HG02759 (cell line): ENCODE measurements at regions not wholly inside any gene's neighbourhood (a gene's known extent, or its start where the extent isn't known, plus 50 kb on each side); places are given as distances from the start of the nearest gene placed in this dataset.

Experiments used
- ATAC-seq: cut with Tn5 transposase; IDR thresholded peaks from one replicate; pipeline ENCODE4 v1.9.1; 2021; ENCODE audit warnings: mild to moderate bottlenecking, moderate library complexity; ENCODE audit not compliant: unreplicated experiment

- no peak for ATAC-seq
Observed at GRCh38 chr20:60962367-60963045, 289.6 kb upstream of the CDH4 start.

- no peak for ATAC-seq
Observed at GRCh38 chr20:60963146-60963545, 288.9 kb upstream of the CDH4 start.

GRCh38 chr20:60964911-60965310, 287.1 kb upstream of the CDH4 start:
- ATAC-seq, result no peak

GRCh38 chr20:60966031-60966430, 286.0 kb upstream of the CDH4 start:
- ATAC-seq, result no peak

GRCh38 chr20:60966766-60967165, 285.3 kb upstream of the CDH4 start:
- no peak for ATAC-seq

- ATAC-seq, result no peak
Observed at GRCh38 chr20:60967431-60968316, 284.4 kb upstream of the CDH4 start.

GRCh38 chr20:60968853-60969720, 283.0 kb upstream of the CDH4 start:
- no peak for ATAC-seq

- no peak for ATAC-seq
Observed at GRCh38 chr20:60970601-60971000, 281.5 kb upstream of the CDH4 start.

- no peak for ATAC-seq
Observed at GRCh38 chr20:60974022-60974421, 278.0 kb upstream of the CDH4 start.

GRCh38 chr20:60974441-60974945, 277.6 kb upstream of the CDH4 start:
- ATAC-seq, result no peak

GRCh38 chr20:60976139-60976538, 275.9 kb upstream of the CDH4 start:
- no peak for ATAC-seq

- no peak for ATAC-seq
Observed at GRCh38 chr20:60976913-60977312, 275.1 kb upstream of the CDH4 start.

- ATAC-seq, result no peak
Observed at GRCh38 chr20:60977901-60978300, 274.2 kb upstream of the CDH4 start.

- no peak for ATAC-seq
Observed at GRCh38 chr20:60984666-60985065, 267.4 kb upstream of the CDH4 start.

GRCh38 chr20:60986506-60987156, 265.4 kb upstream of the CDH4 start:
- no peak for ATAC-seq

- no peak for ATAC-seq
Observed at GRCh38 chr20:60990061-60990460, 262.0 kb upstream of the CDH4 start.

GRCh38 chr20:60990643-60991042, 261.4 kb upstream of the CDH4 start:
- ATAC-seq, result no peak

- no peak for ATAC-seq
Observed at GRCh38 chr20:60993433-60994044, 258.5 kb upstream of the CDH4 start.

- no peak for ATAC-seq
Observed at GRCh38 chr20:60999250-60999649, 252.8 kb upstream of the CDH4 start.

- ATAC-seq, result no peak
Observed at GRCh38 chr20:61002090-61002489, 250.0 kb upstream of the CDH4 start.
